H1 (cell line): ENCODE measurements at regions not wholly inside any gene's neighbourhood (a gene's known extent, or its start where the extent isn't known, plus 50 kb on each side); places are given as distances from the start of the nearest gene placed in this dataset.

Experiments
- CTCF ChIP-seq, 3 experiments: IDR thresholded peaks; 1 replicate in 2 of 3; 2 replicates in 1 of 3; pipeline versions ENCODE4 v1.5.1 to v1.6.1; 2011; ENCODE audit warnings: low read length in 3 of 3, mild to moderate bottlenecking in 3 of 3, inconsistent platforms in 2 of 3, low read depth in 1 of 3, moderate library complexity in 1 of 3; ENCODE audit not compliant: insufficient read depth in 1 of 3; ENCODE audit errors: control extremely low read depth in 1 of 3
- TCF12 ChIP-seq: IDR thresholded peaks from 2 replicates; pipeline ENCODE4 v1.6.1; 2011; ENCODE audit warnings: low read depth, mild to moderate bottlenecking, low read length

DNA sequence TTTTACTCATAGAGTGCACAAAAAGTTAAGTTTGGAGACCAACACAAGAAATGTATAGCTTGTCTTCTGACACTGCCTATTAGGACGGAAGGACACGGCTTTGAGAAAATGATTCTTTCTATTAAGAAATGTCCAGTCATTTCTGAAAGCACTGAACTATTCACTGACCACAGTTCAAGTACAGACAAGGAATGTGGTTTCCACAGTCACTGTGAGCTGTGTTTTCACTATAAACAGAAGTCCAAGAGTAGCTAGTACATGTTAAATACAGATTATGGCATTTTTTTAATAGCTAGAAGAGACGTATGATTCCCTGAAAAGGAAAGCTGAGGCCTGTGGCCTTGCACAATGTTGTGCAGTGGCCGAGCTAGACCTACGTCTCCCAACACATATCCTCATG lies 115.1 kb upstream of the GPM6A start:
- TF ChIP-seq TCF12 (no peak), CTCF (IDR thresholded peaks at IDR 0.05; ENCODE audit: control extremely low read depth in 1 of 3, insufficient read depth in 1 of 3, low read depth in 1 of 3, low read length in 3 of 3) (no peak)
